ENCODE measurements at regions not wholly inside any gene's neighbourhood (a gene's known extent, or its start where the extent isn't known, plus 50 kb on each side); places are given as distances from the start of the nearest gene placed in this dataset.

GRCh38 chr2:220961143-220961860 lies 610.8 kb downstream of the EPHA4 start:
- Histone ChIP-seq H3K9me2 (replicated peaks; ENCODE audit: insufficient read depth) (no peaks in the 10 kb centered on the region), H3K27ac (no peak overlapping the region), H4K20me1 (ENCODE audit: insufficient read depth, poor library complexity, severe bottlenecking) (no peaks in the 10 kb centered on the region), H3K27me3 (no peaks in the 10 kb centered on the region), H3K4me3 (no peak overlapping the region), H3K4me1 (ENCODE audit: insufficient read depth) (no peaks in the 10 kb centered on the region), H3K4me2 (no peak overlapping the region), H2AFZ (no peak overlapping the region), H3K79me2 (no peaks in the 10 kb centered on the region), H3K9me3 (ENCODE audit: low read depth) (no peaks in the 10 kb centered on the region), H3K36me3 (replicated peaks; ENCODE audit: insufficient read depth, low read depth) (no peaks in the 10 kb centered on the region)
- WGBS (ENCODE audit: low lambda C conversion rate, missing lambda C conversion rate): 98% methylated on average over 2 of the region's 2 CpGs
- no peak for DNase-seq (ENCODE audit: low spot score)
- TF ChIP-seq EZH2phosphoT487 (IDR thresholded peaks at IDR 0.05; ENCODE audit: low read depth, severe bottlenecking, unreplicated experiment) (no peak), CTCF (IDR thresholded peaks at IDR 0.05; ENCODE audit: poor library complexity) (no peak), EZH2 (IDR thresholded peaks at IDR 0.05; ENCODE audit: borderline replicate concordance) (no peak)

GRCh38 chr2:220962556-220962955 lies 609.5 kb downstream of the EPHA4 start:
- no peak overlapping the region for H3K4me2 ChIP-seq
- 49% methylated on average over 2 of the region's 2 CpGs for whole genome bisulfite sequencing (ENCODE audit: low lambda C conversion rate, missing lambda C conversion rate)

GRCh38 chr2:220963076-220963475 lies 609.0 kb downstream of the EPHA4 start:
- H3K9me2 ChIP-seq (replicated peaks; ENCODE audit: insufficient read depth): no peaks in the 10 kb centered on the region
- TF ChIP-seq EZH2phosphoT487 (IDR thresholded peaks at IDR 0.05; ENCODE audit: low read depth, severe bottlenecking, unreplicated experiment) (no peak), EZH2 (IDR thresholded peaks at IDR 0.05; ENCODE audit: borderline replicate concordance) (no peak), CTCF (IDR thresholded peaks at IDR 0.05; ENCODE audit: poor library complexity) (no peak)

More at GRCh38 chr2:220962556-220962955, 609.5 kb downstream of the EPHA4 start:
- no peak overlapping the region for H3K27ac ChIP-seq
- H3K4me1 ChIP-seq (ENCODE audit: insufficient read depth): no peaks in the 10 kb centered on the region
- no peaks in the 10 kb centered on the region for H3K27me3 ChIP-seq
- no peaks in the 10 kb centered on the region for H3K9me3 ChIP-seq (ENCODE audit: low read depth)
- H3K9me2 ChIP-seq (replicated peaks; ENCODE audit: insufficient read depth): no peaks in the 10 kb centered on the region
- TF ChIP-seq EZH2phosphoT487 (IDR thresholded peaks at IDR 0.05; ENCODE audit: low read depth, severe bottlenecking, unreplicated experiment) (no peak), EZH2 (IDR thresholded peaks at IDR 0.05; ENCODE audit: borderline replicate concordance) (no peak), CTCF (IDR thresholded peaks at IDR 0.05; ENCODE audit: poor library complexity) (no peak)
- H3K36me3 ChIP-seq (replicated peaks; ENCODE audit: insufficient read depth, low read depth): no peaks in the 10 kb centered on the region
- H3K4me3 ChIP-seq: no peak overlapping the region
- H3K79me2 ChIP-seq: no peaks in the 10 kb centered on the region
- DNase-seq (ENCODE audit: low spot score): no peak
- H2AFZ ChIP-seq: no peak overlapping the region
- no peaks in the 10 kb centered on the region for H4K20me1 ChIP-seq (ENCODE audit: insufficient read depth, poor library complexity, severe bottlenecking)

More at GRCh38 chr2:220963076-220963475, 609.0 kb downstream of the EPHA4 start:
- no peaks in the 10 kb centered on the region for H4K20me1 ChIP-seq (ENCODE audit: insufficient read depth, poor library complexity, severe bottlenecking)
- no peak for DNase-seq (ENCODE audit: low spot score)
- no peak overlapping the region for H3K4me3 ChIP-seq
- H3K4me2 ChIP-seq: no peak overlapping the region
- H3K36me3 ChIP-seq (replicated peaks; ENCODE audit: insufficient read depth, low read depth): no peaks in the 10 kb centered on the region
- H3K79me2 ChIP-seq: no peaks in the 10 kb centered on the region
- H3K9me3 ChIP-seq (ENCODE audit: low read depth): no peaks in the 10 kb centered on the region
- H3K27me3 ChIP-seq: no peaks in the 10 kb centered on the region
- H3K4me1 ChIP-seq (ENCODE audit: insufficient read depth): no peaks in the 10 kb centered on the region
- no peak overlapping the region for H3K27ac ChIP-seq
- no peak overlapping the region for H2AFZ ChIP-seq

All from hepatocyte (in vitro differentiated cells).